ENCODE measurements at regions not wholly inside any gene's neighbourhood (a gene's known extent, or its start where the extent isn't known, plus 50 kb on each side); places are given as distances from the start of the nearest gene placed in this dataset.

DNA sequence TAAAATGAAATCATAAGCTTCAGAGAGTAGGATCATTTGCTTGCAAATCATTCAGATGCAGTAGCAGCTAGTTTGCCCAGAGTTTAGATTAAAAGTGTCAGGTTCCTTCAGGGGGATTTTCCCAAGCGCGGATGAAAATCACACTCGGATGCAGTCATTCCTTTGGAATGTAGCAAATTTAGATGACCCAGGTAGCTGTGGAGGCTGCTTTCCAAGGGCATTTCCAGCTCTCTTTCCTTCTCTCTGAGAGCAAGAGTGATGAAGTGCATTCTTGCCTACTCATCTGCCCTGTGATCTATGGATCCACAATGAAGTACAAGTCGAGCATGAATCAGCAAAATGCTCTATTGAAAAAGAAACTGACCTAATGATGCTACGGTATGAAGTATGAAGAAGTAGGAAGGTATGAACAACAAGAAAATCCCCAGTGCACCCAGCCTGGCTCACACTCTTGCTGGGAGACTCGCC is 200.2 kb downstream of the PLK2 start:
- H3K4me3 ChIP-seq (replicated peaks; ENCODE audit: insufficient read depth, low read length), result no peak overlapping the region

DNA sequence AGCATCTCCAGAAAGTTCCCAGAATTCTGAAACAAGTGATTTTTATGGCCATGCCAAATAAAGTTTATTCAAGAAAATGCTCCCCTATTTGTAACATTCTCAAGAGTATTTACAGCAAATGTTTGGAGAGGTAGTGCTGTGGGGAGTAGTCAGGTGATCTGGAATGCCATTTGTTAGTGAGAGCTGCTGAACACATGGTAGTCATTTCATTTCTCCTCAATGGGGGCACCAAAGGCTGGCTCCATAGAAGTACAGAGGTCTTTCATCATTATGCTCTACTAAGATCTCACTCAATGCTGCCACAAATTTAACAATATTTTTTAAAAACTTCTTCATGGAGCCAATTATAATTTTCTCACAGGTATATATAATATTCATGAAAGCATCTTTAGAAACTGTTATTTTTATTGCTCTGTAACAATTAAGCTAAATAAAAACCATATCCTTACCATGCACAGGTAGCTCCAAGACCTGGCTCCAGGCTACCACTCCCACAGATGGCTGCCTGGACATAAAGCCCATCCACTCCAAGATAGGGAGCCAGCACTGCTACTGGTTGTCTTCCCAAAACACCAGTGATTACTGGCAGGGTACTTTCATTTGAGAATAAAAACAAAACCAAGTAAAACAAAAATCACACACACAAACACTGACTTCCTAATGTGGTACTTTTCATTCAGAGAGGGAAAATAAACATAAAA is 200.8 kb downstream of the PLK2 start:
- no peak overlapping the region for H3K27ac ChIP-seq (replicated peaks)
- H3K4me3 ChIP-seq (replicated peaks; ENCODE audit: insufficient read depth, low read length), result no peak overlapping the region
- DNase-seq (ENCODE audit: low read depth in 1 of 2, low spot score in 1 of 2), result no peak
- TF ChIP-seq, protein P1, sequence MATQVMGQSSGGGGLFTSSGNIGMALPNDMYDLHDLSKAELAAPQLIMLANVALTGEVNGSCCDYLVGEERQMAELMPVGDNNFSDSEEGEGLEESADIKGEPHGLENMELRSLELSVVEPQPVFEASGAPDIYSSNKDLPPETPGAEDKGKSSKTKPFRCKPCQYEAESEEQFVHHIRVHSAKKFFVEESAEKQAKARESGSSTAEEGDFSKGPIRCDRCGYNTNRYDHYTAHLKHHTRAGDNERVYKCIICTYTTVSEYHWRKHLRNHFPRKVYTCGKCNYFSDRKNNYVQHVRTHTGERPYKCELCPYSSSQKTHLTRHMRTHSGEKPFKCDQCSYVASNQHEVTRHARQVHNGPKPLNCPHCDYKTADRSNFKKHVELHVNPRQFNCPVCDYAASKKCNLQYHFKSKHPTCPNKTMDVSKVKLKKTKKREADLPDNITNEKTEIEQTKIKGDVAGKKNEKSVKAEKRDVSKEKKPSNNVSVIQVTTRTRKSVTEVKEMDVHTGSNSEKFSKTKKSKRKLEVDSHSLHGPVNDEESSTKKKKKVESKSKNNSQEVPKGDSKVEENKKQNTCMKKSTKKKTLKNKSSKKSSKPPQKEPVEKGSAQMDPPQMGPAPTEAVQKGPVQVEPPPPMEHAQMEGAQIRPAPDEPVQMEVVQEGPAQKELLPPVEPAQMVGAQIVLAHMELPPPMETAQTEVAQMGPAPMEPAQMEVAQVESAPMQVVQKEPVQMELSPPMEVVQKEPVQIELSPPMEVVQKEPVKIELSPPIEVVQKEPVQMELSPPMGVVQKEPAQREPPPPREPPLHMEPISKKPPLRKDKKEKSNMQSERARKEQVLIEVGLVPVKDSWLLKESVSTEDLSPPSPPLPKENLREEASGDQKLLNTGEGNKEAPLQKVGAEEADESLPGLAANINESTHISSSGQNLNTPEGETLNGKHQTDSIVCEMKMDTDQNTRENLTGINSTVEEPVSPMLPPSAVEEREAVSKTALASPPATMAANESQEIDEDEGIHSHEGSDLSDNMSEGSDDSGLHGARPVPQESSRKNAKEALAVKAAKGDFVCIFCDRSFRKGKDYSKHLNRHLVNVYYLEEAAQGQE (IDR thresholded peaks at IDR 0.05; ENCODE audit: insufficient replicate concordance, low read depth), result no peak
- TF ChIP-seq POLR2AphosphoS5 (IDR thresholded peaks at IDR 0.05; ENCODE audit: low read depth) (no peak), SPI1 (IDR thresholded peaks at IDR 0.05; ENCODE audit: borderline replicate concordance, low read depth) (no peak)
- TF ChIP-seq, protein P2, sequence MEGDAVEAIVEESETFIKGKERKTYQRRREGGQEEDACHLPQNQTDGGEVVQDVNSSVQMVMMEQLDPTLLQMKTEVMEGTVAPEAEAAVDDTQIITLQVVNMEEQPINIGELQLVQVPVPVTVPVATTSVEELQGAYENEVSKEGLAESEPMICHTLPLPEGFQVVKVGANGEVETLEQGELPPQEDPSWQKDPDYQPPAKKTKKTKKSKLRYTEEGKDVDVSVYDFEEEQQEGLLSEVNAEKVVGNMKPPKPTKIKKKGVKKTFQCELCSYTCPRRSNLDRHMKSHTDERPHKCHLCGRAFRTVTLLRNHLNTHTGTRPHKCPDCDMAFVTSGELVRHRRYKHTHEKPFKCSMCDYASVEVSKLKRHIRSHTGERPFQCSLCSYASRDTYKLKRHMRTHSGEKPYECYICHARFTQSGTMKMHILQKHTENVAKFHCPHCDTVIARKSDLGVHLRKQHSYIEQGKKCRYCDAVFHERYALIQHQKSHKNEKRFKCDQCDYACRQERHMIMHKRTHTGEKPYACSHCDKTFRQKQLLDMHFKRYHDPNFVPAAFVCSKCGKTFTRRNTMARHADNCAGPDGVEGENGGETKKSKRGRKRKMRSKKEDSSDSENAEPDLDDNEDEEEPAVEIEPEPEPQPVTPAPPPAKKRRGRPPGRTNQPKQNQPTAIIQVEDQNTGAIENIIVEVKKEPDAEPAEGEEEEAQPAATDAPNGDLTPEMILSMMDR (IDR thresholded peaks at IDR 0.05; ENCODE audit: insufficient read depth, low read length), result no peak
- H3K27me3 ChIP-seq (ENCODE audit: insufficient read depth, poor library complexity, severe bottlenecking), result no peaks in the 10 kb centered on the region

More for the DNA sequence above, 200.2 kb downstream of the PLK2 start:
- DNase-seq (ENCODE audit: low read depth in 1 of 2, low spot score in 1 of 2), result no peak
- TF ChIP-seq GABPA (IDR thresholded peaks at IDR 0.05; ENCODE audit: low read depth) (no peak), POLR2AphosphoS5 (IDR thresholded peaks at IDR 0.05; ENCODE audit: low read depth) (no peak), SPI1 (IDR thresholded peaks at IDR 0.05; ENCODE audit: borderline replicate concordance, low read depth) (no peak)
- TF ChIP-seq, protein P1 (IDR thresholded peaks at IDR 0.05; ENCODE audit: insufficient replicate concordance, low read depth), result no peak
- TF ChIP-seq, protein P2 (IDR thresholded peaks at IDR 0.05; ENCODE audit: insufficient read depth, low read length), result no peak
- Histone ChIP-seq H3K27me3 (ENCODE audit: insufficient read depth, poor library complexity, severe bottlenecking) (no peaks in the 10 kb centered on the region), H3K27ac (replicated peaks) (no peak overlapping the region)

DNA sequence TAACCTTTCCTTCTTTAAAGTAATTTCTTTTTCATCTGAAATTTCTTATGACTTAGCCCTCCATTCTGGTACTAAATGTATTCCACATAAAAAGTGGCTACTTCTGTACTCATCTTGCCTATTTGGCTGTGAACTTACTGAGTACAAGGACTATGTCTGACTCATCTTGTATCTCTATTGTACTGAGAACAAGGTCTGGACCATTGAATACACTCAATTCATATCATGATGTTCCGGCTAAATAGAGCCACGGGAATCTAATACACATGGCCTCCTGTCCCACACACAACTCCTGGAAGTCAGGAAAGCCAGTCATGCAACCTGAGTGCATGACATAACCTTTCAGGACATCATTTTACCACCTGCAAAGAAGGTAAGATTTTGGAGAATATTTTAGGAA is 203.9 kb downstream of the PLK2 start:
- TF ChIP-seq POLR2AphosphoS5 (IDR thresholded peaks at IDR 0.05; ENCODE audit: low read depth) (no peak), SPI1 (IDR thresholded peaks at IDR 0.05; ENCODE audit: borderline replicate concordance, low read depth) (no peak), GABPA (IDR thresholded peaks at IDR 0.05; ENCODE audit: low read depth) (no peak)
- TF ChIP-seq, protein P2 (IDR thresholded peaks at IDR 0.05; ENCODE audit: insufficient read depth, low read length), result no peak
- TF ChIP-seq, protein P1 (IDR thresholded peaks at IDR 0.05; ENCODE audit: insufficient replicate concordance, low read depth), result no peak
- Histone ChIP-seq H3K27me3 (ENCODE audit: insufficient read depth, poor library complexity, severe bottlenecking) (no peaks in the 10 kb centered on the region), H3K27ac (replicated peaks) (no peak overlapping the region), H3K4me3 (replicated peaks; ENCODE audit: insufficient read depth, low read length) (no peak overlapping the region)
- DNase-seq (ENCODE audit: low read depth in 1 of 2, low spot score in 1 of 2), result no peak
